Endothelial cell of umbilical vein (primary cell): ENCODE measurements at regions not wholly inside any gene's neighbourhood (a gene's known extent, or its start where the extent isn't known, plus 50 kb on each side); places are given as distances from the start of the nearest gene placed in this dataset.

Experiments
- BruUV-seq: library from RNA; stranded (reverse); fragments of 400-500 nt; replicated peaks from 2 replicates; lab custom pipeline; 2021; lab: Mats Ljungman, UMichigan
- CTCF ChIA-PET: fragments of 300-600, 350-600 bp; sonication (Branson Sonifier 250); formaldehyde crosslinking; loops from one replicate; lab custom pipeline; 2021; ENCODE audit warnings: antibody characterized with exemption, inconsistent platforms; lab: Charles Lee
- POLR2A ChIA-PET: fragments of 300-600, 350-600 bp; sonication (Branson Sonifier 250); formaldehyde crosslinking; loops from one replicate; lab custom pipeline; 2021; ENCODE audit warnings: antibody characterized with exemption, inconsistent platforms; lab: Charles Lee
- DNase-seq: peaks from one replicate; pipeline ENCODE4 v3.0.0-alpha.2; 2011; ENCODE audit warnings: low read depth, low spot score
- FAIRE-seq: peaks from 2 replicates; lab custom pipeline; 2011; peaks lifted over from hg19 to GRCh38; lab: Jason Lieb, UNC
- H2AFZ ChIP-seq: 2 replicates; pipeline ENCODE4 v1.6.0; 2012; ENCODE audit warnings: low read depth, low read length, control low read depth, inconsistent platforms
- H3K27ac ChIP-seq: 2 replicates; pipeline ENCODE4 v1.5.1; 2011; ENCODE audit warnings: low read depth, mild to moderate bottlenecking, control low read depth, low read length, moderate library complexity; ENCODE audit not compliant: insufficient read depth
- H3K27me3 ChIP-seq, 2 experiments: 2 replicates each; pipeline versions ENCODE4 v1.6.0 to v1.6.1; 2011; ENCODE audit warnings: low read length in 2 of 2, mixed read lengths in 1 of 2; ENCODE audit not compliant: control insufficient read depth in 2 of 2, insufficient read depth in 2 of 2
- H3K36me3 ChIP-seq, 2 experiments: 2 replicates in 1 of 2; 3 replicates in 1 of 2; pipeline ENCODE4 v1.5.1; 2011; ENCODE audit warnings: low read length in 2 of 2, mild to moderate bottlenecking in 1 of 2, moderate library complexity in 1 of 2; ENCODE audit not compliant: control insufficient read depth in 2 of 2, insufficient read depth in 2 of 2; ENCODE audit errors: extremely low read depth in 1 of 2
- H3K4me1 ChIP-seq: 3 replicates; pipeline ENCODE4 v1.5.1; 2011; ENCODE audit warnings: mild to moderate bottlenecking, low read length; ENCODE audit not compliant: control insufficient read depth, insufficient read depth; ENCODE audit errors: extremely low read depth
- H3K4me2 ChIP-seq: 2 replicates; pipeline ENCODE4 v1.6.1; 2011; ENCODE audit warnings: low read length, control low read depth, mixed read lengths; ENCODE audit not compliant: insufficient read depth
- H3K4me3 ChIP-seq, 3 experiments: fragments of 200-600 bp in 1 of 3; sonication (generic), shearing (Covaris generic) in 1 of 3; replicated peaks in 1 of 3; 2 replicates each; pipeline ENCODE4 v1.5.1; 2011 to 2016; ENCODE audit warnings: control low read depth in 3 of 3, low read length in 3 of 3, mild to moderate bottlenecking in 2 of 3, inconsistent platforms in 1 of 3, low read depth in 1 of 3, moderate library complexity in 1 of 3; ENCODE audit not compliant: insufficient read depth in 1 of 3
- H3K79me2 ChIP-seq: 2 replicates; pipeline ENCODE4 v1.6.0; 2012; ENCODE audit warnings: low read length, inconsistent platforms; ENCODE audit not compliant: control insufficient read depth, insufficient read depth
- H3K9ac ChIP-seq: replicated peaks from 2 replicates; pipeline ENCODE3; 2011; ENCODE audit warnings: low read length, control low read depth; ENCODE audit not compliant: insufficient read depth; ENCODE audit errors: extremely low read depth
- H3K9me1 ChIP-seq: replicated peaks from 3 replicates; pipeline ENCODE4 v1.6.0; 2011; ENCODE audit warnings: mild to moderate bottlenecking, low read length; ENCODE audit not compliant: control insufficient read depth, insufficient read depth; ENCODE audit errors: extremely low read depth
- H3K9me3 ChIP-seq: replicated peaks from 2 replicates; pipeline ENCODE4 v1.5.1; 2012; ENCODE audit warnings: low read length, inconsistent platforms; ENCODE audit not compliant: control insufficient read depth, insufficient read depth
- H4K20me1 ChIP-seq: replicated peaks from 2 replicates; pipeline ENCODE3; 2011; ENCODE audit warnings: mild to moderate bottlenecking, low read length; ENCODE audit not compliant: control insufficient read depth, insufficient read depth; ENCODE audit errors: extremely low read depth
- EZH2 ChIP-seq: IDR thresholded peaks from 2 replicates; pipeline ENCODE4 v1.6.1; 2012; ENCODE audit warnings: borderline replicate concordance, low read depth, mild to moderate bottlenecking, moderate library complexity, low read length, inconsistent platforms; ENCODE audit not compliant: severe bottlenecking
- FOS ChIP-seq: IDR thresholded peaks from 2 replicates; pipeline ENCODE4 v1.6.1; 2011; ENCODE audit warnings: mild to moderate bottlenecking, low read length, moderate library complexity, borderline replicate concordance; ENCODE audit not compliant: insufficient read depth
- GATA2 ChIP-seq: IDR thresholded peaks from 2 replicates; pipeline ENCODE4 v1.7.0; 2011; ENCODE audit warnings: low read depth, mild to moderate bottlenecking, moderate library complexity, mixed read lengths, low read length; ENCODE audit not compliant: insufficient read length, insufficient read depth
- JUN ChIP-seq: IDR thresholded peaks from 2 replicates; pipeline ENCODE4 v1.6.1; 2011; ENCODE audit warnings: borderline replicate concordance, low read depth; ENCODE audit not compliant: insufficient read length, insufficient read depth
- MYC ChIP-seq: IDR thresholded peaks from one replicate; pipeline ENCODE4 v1.6.1; 2011; ENCODE audit warnings: mild to moderate bottlenecking, low read depth, low read length
- POLR2A ChIP-seq: IDR thresholded peaks from 2 replicates; pipeline ENCODE4 v1.6.1; 2012; ENCODE audit warnings: low read depth, mild to moderate bottlenecking, control low read depth, low read length
- POLR2AphosphoS5 ChIP-seq: IDR thresholded peaks from 2 replicates; pipeline ENCODE4 v1.6.1; 2012; ENCODE audit warnings: low read depth, mild to moderate bottlenecking, control low read depth, low read length, moderate library complexity; ENCODE audit not compliant: insufficient read depth
- dilution Hi-C: fragments of 300-500 bp; cut with MboI; formaldehyde crosslinking; loops from one replicate; pipeline ENCODE4 v1.15.0; 2019; ENCODE audit warnings: low sequenced_read_pairs; ENCODE audit not compliant: extremely low pct_ligation_motif_present
- intact Hi-C: fragments of 100-400 bp; cut with micrococcal nuclease; formaldehyde crosslinking; loops from one replicate; pipeline ENCODE4 v1.10.0; 2022
- TF ChIP-seq, protein P1 (sequence below): IDR thresholded peaks from 2 replicates; pipeline ENCODE4 v1.6.1; 2011; ENCODE audit not compliant: insufficient read depth, insufficient read length
- TF ChIP-seq, protein P2 (sequence below), 2 donors: IDR thresholded peaks; 1 replicate in 1 of 2; 2 replicates in 1 of 2; pipeline ENCODE4 v1.5.1; 2011; ENCODE audit warnings: low read length in 2 of 2, mild to moderate bottlenecking in 2 of 2, moderate library complexity in 2 of 2, control low read depth in 1 of 2, inconsistent platforms in 1 of 2, low read depth in 1 of 2; ENCODE audit not compliant: insufficient read depth in 1 of 2; ENCODE audit errors: extremely low read depth in 1 of 2

GRCh38 chr7:118000480-118001202 lies 127.4 kb upstream of the CTTNBP2 start:
- no peak for FAIRE-seq
- CTCF ChIA-PET, result no interaction called here
- DNase-seq, result no peak

More at GRCh38 chr7:118000480-118001202, 127.4 kb upstream of the CTTNBP2 start:
- no peaks in the 10 kb centered on the region for H3K9me1 ChIP-seq
- no peak overlapping the region for H3K27ac ChIP-seq
- TF ChIP-seq, protein P1, sequence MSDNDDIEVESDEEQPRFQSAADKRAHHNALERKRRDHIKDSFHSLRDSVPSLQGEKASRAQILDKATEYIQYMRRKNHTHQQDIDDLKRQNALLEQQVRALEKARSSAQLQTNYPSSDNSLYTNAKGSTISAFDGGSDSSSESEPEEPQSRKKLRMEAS, result no peak
- TF ChIP-seq, protein P2, sequence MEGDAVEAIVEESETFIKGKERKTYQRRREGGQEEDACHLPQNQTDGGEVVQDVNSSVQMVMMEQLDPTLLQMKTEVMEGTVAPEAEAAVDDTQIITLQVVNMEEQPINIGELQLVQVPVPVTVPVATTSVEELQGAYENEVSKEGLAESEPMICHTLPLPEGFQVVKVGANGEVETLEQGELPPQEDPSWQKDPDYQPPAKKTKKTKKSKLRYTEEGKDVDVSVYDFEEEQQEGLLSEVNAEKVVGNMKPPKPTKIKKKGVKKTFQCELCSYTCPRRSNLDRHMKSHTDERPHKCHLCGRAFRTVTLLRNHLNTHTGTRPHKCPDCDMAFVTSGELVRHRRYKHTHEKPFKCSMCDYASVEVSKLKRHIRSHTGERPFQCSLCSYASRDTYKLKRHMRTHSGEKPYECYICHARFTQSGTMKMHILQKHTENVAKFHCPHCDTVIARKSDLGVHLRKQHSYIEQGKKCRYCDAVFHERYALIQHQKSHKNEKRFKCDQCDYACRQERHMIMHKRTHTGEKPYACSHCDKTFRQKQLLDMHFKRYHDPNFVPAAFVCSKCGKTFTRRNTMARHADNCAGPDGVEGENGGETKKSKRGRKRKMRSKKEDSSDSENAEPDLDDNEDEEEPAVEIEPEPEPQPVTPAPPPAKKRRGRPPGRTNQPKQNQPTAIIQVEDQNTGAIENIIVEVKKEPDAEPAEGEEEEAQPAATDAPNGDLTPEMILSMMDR (IDR thresholded peaks at IDR 0.05; ENCODE audit: extremely low read depth in 1 of 2, insufficient read depth in 1 of 2, low read depth in 1 of 2, low read length in 2 of 2), result no peak
- TF ChIP-seq JUN (no peak), MYC (no peak), POLR2AphosphoS5 (no peak), EZH2 (no peak), GATA2 (no peak), POLR2A (no peak), FOS (no peak)
- H3K79me2 ChIP-seq, result no peaks in the 10 kb centered on the region
- H3K4me3 ChIP-seq, result no peak overlapping the region
- H3K27me3 ChIP-seq, result no peaks in the 10 kb centered on the region
- POLR2A ChIA-PET, result interaction anchor here (0.7 kb wide), 1 partner anchor 150 kb away, joined by 4 read pairs; no protein-coding TSS in a partner anchor
- H3K9me3 ChIP-seq, result no peaks in the 10 kb centered on the region
- H3K4me1 ChIP-seq, result no peaks in the 10 kb centered on the region
- dilution Hi-C loops (no loop called here), intact Hi-C loops (no loop called here)
- no TSS peak for BruUV-seq
- H3K36me3 ChIP-seq, result no peaks in the 10 kb centered on the region
- no peaks in the 10 kb centered on the region for H4K20me1 ChIP-seq
- no peak overlapping the region for H3K4me2 ChIP-seq
- no peak overlapping the region for H3K9ac ChIP-seq
- no peak overlapping the region for H2AFZ ChIP-seq
